ENCODE measurements at regions not wholly inside any gene's neighbourhood (a gene's known extent, or its start where the extent isn't known, plus 50 kb on each side); places are given as distances from the start of the nearest gene placed in this dataset.

DNA sequence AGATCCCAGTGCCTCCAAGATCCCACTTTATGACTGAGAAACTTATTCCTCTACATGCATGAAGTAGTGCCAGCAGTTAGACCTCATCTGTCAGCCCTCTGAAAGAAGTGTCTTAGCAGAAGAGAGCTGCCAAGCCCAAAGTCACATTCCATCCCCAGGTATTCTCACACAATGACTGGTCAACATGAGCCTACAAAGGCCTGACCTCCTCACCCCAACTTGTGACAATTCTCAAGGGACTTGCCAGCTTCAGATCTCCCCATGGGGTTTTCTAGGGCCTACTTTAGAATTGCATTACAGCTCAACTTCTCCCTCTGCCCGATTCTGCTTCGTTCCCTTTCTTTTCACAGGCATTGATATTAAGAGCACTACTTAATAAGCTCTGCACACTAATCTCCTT is 393.8 kb upstream of the SLC30A5 start:
- intact Hi-C loops (cut with DNase I; ENCODE audit: low total_unique reads) = no loop called here
- Histone ChIP-seq H3K4me3 (no peak overlapping the region), H3K27me3 (replicated peaks in 1 of 7) (no peaks in the 10 kb centered on the region), H3K9me3 (peaks cover 0 to 11% (median 0%) of the 10 kb centered on the region in 8 donors), H3K4me1 (no peaks in the 10 kb centered on the region), H3K27ac (no peak overlapping the region), H3K36me3 (no peaks in the 10 kb centered on the region)
- WGBS, 5 donors = 80 to 87% (median 84%) methylated on average over 2 of the region's 2 CpGs
- no peak for DNase-seq
- TF ChIP-seq, protein P1, sequence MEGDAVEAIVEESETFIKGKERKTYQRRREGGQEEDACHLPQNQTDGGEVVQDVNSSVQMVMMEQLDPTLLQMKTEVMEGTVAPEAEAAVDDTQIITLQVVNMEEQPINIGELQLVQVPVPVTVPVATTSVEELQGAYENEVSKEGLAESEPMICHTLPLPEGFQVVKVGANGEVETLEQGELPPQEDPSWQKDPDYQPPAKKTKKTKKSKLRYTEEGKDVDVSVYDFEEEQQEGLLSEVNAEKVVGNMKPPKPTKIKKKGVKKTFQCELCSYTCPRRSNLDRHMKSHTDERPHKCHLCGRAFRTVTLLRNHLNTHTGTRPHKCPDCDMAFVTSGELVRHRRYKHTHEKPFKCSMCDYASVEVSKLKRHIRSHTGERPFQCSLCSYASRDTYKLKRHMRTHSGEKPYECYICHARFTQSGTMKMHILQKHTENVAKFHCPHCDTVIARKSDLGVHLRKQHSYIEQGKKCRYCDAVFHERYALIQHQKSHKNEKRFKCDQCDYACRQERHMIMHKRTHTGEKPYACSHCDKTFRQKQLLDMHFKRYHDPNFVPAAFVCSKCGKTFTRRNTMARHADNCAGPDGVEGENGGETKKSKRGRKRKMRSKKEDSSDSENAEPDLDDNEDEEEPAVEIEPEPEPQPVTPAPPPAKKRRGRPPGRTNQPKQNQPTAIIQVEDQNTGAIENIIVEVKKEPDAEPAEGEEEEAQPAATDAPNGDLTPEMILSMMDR (IDR thresholded peaks at IDR 0.05 in 8 of 11, conservative IDR thresholded peaks at IDR 0.05 in 3 of 11) = no peak
- TF ChIP-seq POLR2A (IDR thresholded peaks at IDR 0.05) = no peak
- no peak for TF ChIP-seq POLR2AphosphoS5 (IDR thresholded peaks at IDR 0.05)

DNA sequence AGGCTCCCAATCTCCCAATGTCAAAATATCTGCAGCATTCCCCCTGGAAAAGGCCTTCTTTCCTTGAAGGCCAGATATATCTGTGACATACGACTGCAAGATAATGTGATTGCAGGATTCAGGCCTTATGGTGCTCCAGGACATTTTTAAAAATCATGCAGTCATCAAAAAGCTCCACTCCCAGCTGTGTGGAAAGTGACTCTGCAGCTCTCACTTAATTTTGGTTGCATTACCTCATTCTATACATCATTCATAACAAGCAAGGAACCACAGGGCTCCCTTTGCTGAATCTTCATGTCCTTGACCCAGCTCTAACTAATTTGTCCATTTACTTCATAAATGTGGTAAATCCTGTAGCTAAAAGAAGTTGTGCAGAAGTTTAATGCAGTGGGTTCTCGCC is 386.2 kb upstream of the SLC30A5 start:
- WGBS, 5 donors = 61 to 92% (median 70%) methylated on average over 2 of the region's 2 CpGs
- DNase-seq = no peak
- Histone ChIP-seq H3K9me3 (no peaks in the 10 kb centered on the region), H3K4me1 (peaks cover 8 to 36% (median 17%) of the 10 kb centered on the region in 6 donors), H3K36me3 (no peaks in the 10 kb centered on the region), H3K4me3 (no peak overlapping the region), H3K27me3 (replicated peaks in 1 of 7) (no peaks in the 10 kb centered on the region), H3K27ac (no peak overlapping the region)
- intact Hi-C loops (cut with DNase I; ENCODE audit: low total_unique reads) = no loop called here
- no peak for TF ChIP-seq POLR2AphosphoS5 (IDR thresholded peaks at IDR 0.05)
- TF ChIP-seq POLR2A (IDR thresholded peaks at IDR 0.05) = no peak
- TF ChIP-seq, protein P1 (IDR thresholded peaks at IDR 0.05 in 8 of 11, conservative IDR thresholded peaks at IDR 0.05 in 3 of 11) = no peak

DNA sequence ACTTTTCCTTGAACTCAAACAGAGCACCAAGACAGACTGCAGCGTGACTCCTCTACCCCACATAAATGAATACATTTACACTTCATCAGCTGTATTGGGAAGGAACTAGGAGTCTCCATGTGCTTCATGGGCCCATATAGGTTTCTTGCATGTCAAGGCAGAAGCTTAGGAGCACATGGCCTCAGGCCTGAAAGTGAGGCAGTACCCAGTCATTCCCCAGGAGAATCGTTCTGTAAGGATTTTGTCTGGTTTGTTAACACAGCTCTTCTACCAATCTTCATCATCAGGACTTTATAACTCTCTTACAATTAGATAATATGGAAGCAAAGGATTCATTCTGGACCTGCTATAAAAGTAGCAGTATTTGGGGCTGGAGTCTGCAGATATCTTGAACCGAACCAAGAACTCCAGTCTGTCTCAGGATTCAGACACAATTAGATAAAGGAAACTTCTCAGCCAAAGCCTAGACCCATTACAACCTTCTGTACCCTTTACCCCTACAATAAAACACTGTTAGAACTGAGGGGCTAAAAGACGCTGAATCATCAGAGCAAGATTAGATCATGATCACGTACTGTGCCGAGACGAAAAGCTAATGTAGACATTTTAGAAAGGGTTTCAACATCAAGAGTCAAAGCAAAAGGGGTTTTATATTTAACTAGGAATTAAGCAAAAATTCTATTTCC is 385.5 kb upstream of the SLC30A5 start:
- TF ChIP-seq, protein P1 (IDR thresholded peaks at IDR 0.05 in 8 of 11, conservative IDR thresholded peaks at IDR 0.05 in 3 of 11) = no peak
- no peak for TF ChIP-seq POLR2AphosphoS5 (IDR thresholded peaks at IDR 0.05)
- no peaks in the 10 kb centered on the region for H3K36me3 ChIP-seq
- intact Hi-C loops (cut with DNase I; ENCODE audit: low total_unique reads) = no loop called here
- H3K4me3 ChIP-seq = no peak overlapping the region
- H3K27ac ChIP-seq = no peak overlapping the region
- H3K9me3 ChIP-seq = no peaks in the 10 kb centered on the region
- no peaks in the 10 kb centered on the region for H3K27me3 ChIP-seq (replicated peaks in 1 of 7)
- WGBS, 5 donors = 91 to 98% (median 94%) methylated on average over 7 of the region's 7 CpGs
- no peak for DNase-seq
- peaks cover 8 to 44% (median 21%) of the 10 kb centered on the region in 6 donors for H3K4me1 ChIP-seq

DNA sequence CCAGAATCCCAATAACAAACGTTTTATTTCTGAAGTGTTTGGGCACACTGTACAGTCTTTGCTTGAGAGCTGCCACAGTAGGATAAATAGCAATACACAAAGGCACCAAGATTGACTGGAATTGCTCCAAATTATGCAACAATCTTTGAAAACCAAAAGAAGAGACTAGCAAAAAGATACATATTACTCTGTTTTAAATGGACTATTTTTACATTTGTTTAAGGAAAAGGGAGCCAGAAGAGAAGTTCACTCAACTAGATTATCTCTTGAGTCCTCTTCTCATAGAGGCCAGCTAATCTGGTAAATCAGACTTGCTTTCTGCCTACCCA is 385.0 kb upstream of the SLC30A5 start:
- no peaks in the 10 kb centered on the region for H3K36me3 ChIP-seq
- H3K4me3 ChIP-seq = no peak overlapping the region
- H3K4me1 ChIP-seq = peaks cover 8 to 47% (median 21%) of the 10 kb centered on the region in 6 donors
- WGBS, 5 donors = 51 to 78% (median 72%) methylated on average over 1 of the region's 1 CpG
- DNase-seq = no peak
- H3K27me3 ChIP-seq (replicated peaks in 1 of 7) = no peaks in the 10 kb centered on the region
- intact Hi-C loops (cut with DNase I; ENCODE audit: low total_unique reads) = no loop called here
- H3K9me3 ChIP-seq = no peaks in the 10 kb centered on the region
- no peak for TF ChIP-seq POLR2AphosphoS5 (IDR thresholded peaks at IDR 0.05)
- no peak for TF ChIP-seq POLR2A (IDR thresholded peaks at IDR 0.05)
- TF ChIP-seq, protein P1 (IDR thresholded peaks at IDR 0.05 in 8 of 11, conservative IDR thresholded peaks at IDR 0.05 in 3 of 11) = no peak
- no peak overlapping the region for H3K27ac ChIP-seq
